GM18517 (cell line): ENCODE measurements at regions not wholly inside any gene's neighbourhood (a gene's known extent, or its start where the extent isn't known, plus 50 kb on each side); places are given as distances from the start of the nearest gene placed in this dataset.

Source experiments
- ATAC-seq: cut with Tn5 transposase; IDR thresholded peaks from one replicate; pipeline ENCODE4 v1.9.1; 2021; ENCODE audit warnings: mild to moderate bottlenecking, moderate library complexity; ENCODE audit not compliant: unreplicated experiment

DNA sequence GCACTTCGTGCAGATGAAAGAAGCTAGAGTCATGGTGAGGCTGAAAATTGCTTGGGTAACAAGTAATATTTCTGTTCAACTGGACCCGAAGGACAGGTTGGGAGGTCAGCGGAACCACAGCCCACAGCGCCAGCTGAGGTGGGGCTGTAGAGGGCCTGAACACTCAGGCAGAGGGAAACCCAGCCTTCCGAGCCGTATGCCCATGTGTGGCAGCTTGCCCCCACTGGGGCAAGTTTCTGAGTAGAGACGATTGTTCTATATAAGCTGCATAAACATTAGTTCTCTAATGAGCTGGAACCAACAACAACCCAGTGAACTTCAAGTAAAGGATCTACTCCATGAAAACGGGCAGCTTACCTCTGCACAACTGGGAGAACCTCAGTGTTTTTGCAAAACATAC lies 58.4 kb upstream of the TNS3 start:
- ATAC-seq, result no peak

DNA sequence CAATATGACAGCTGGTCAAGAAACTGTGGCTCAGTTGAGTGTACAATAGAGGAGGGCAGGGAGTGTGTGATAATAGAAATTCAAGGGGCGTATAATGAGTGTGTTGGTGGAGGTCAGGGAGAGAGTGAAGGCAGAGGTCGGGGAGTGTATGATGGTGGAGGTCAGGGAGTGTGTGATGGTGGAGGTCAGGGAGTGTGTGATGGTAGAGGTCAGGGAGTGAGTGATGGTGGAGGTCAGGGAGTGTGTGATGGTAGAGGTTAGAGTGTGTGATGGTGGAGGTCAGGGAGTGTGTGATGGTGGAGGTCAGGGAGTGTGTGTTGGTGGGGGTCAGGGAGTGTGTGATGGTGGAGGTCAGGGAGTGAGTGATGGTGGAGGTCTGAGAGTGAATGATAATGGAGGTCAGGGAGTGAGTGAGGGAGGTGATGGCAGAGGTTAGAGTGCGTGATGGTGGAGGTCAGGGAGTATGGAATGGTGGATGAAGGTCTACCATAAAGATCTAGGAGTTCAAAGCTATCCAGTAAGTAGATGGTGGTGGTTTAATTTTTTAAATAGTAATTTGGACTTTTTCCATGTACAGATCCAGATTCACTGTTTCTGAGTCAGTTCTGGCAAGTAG lies 57.7 kb upstream of the TNS3 start:
- no peak for ATAC-seq

DNA sequence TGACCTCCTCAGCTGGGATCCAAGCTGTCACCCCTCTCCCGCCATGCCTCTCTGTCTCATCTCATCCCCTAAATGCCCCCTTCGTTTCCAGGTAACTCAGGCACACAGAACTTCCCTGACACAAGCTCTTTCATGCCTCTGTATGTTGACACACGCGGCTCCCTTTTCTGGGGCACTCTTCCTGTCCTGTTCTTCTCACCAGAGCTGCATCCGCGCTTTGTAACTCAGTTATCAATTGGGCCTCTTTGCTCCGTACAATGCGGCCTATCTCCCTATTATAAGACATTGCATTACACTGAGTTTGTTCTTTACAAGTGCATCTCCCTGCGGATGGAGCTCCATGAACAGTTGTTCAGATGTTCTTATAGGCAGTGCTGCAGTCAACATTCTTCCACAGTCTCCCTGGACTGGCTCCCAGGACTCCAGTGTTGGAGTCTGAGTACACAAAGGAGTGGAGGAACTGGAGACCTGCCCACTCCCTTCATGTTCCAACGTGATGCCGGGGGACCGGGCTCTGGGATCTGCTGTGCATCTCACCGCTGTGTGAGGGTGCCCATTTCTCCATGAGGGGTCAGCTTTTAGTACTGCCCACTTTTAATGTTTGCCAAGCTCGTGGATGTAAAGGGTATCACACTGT lies 56.9 kb upstream of the TNS3 start:
- ATAC-seq, result no peak

DNA sequence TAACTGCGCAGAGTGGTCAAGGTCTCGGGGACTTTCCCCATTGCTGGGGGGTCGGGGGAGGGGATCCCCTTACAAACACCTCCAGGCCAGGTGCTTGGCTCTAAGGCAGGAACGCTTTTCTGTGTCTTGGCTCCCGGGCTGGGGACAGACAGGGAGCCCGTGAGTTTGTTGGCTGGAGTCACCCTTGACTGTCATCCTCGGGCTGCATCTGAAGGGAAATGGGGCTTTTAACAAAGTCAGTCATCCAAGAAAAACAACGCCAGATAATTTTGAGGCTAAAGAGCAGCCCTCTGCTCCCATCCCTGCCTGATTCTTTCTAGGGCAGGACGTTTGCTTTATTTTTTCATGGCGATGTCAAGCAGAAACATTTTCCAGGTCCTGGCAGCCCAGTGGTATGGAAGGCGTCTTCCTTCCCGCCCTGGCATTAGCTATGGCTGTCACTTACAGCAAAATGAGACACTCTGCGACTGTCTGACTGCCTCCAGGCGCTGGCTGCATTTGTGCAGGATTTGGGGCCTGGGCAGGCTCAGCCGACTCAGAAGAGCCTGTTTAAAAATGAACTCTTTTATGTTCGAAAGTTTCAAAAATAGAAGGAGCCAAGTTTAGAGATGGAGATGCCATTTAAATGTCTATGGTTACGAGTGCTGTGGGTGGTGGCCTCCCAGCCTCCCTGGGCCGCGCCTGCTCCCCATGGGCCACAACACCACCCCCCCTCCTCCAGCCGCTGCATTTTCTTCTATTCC lies 54.7 kb upstream of the TNS3 start:
- no peak for ATAC-seq

DNA sequence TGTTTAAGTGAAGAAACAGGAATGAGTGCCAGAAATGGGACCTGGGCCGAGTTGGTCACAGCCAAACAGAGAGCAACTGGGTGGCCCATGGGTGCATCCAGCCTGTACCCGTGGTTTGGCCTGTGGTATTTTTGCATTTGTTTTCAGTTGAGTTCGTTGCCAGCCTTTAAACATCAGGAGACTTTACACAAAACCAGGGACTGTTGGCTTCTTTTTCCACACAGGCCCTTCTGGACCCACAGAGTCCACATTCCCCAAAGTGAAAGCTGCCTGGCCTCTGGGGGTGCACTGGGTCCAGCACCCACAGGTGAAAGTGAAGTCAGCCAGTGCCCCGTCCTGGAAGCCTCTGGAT lies 54.1 kb upstream of the TNS3 start:
- ATAC-seq, result no peak

DNA sequence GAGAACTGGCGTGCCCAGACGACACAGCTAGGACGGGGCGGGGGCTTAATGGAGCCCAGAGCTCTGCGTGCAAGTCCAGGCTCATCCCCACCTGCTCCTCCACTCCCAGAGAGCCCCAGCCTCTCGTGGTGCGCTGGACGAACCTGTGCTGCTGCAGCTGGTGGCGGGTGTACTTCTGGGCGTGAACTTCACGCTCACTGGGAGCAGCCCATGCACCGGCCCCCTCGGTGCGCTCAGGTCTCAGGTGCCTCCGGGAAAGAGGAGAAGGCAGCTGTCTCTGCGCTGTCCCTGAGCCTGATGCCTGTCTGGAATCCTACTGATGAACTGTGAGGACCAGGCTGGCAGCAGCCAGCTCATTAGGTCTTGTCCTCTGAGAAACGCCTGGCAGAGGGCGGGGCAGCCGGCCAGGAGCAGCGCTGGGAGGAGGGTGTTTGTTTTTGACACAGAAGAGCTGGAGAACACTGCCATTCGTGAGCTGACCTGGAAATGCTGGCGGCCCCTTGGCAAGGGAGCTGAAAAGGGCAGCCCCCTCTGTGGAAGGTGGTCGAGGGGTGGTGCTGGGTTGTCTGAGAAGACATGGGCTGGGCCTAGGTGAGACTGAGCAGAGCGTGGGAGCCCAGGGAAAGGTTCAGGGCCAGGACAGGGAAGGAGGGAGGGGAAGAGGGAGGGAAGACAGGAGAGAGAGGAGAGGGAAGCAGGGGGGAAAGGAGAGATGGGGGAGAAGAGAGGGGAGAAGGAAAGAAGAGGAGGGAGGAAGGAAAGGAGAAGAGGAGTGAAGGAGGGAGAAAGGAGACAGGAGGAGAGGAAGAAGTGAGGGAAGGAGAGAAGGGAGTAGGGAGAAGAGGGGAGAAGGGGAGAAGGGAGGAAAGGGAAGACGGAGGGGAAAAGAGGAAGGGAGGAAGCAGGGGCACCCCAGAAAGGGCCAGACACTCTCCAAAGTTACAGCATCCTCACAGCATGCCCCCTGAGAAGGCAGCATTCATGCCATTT lies 53.5 kb upstream of the TNS3 start:
- ATAC-seq, result no peak

DNA sequence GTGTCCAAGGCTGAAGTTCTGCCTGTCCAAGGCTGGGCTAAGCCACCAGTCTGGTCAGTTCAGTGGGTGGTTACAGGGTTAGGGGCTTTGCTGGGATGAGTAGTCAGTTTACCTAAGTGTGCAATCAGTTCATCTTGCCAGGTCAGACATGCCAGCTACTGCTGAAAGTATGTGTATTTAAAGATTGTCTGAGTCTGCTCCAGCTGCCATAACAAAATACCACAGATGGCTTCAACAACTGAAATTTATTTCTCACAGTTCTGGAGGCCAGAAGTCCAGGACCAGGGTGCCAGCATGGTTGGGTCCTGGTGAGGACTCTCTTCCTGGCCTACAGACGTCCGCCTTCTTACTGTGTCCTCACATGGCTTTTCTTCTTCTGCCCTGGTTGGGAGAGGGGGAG lies 52.4 kb upstream of the TNS3 start:
- no peak for ATAC-seq

DNA sequence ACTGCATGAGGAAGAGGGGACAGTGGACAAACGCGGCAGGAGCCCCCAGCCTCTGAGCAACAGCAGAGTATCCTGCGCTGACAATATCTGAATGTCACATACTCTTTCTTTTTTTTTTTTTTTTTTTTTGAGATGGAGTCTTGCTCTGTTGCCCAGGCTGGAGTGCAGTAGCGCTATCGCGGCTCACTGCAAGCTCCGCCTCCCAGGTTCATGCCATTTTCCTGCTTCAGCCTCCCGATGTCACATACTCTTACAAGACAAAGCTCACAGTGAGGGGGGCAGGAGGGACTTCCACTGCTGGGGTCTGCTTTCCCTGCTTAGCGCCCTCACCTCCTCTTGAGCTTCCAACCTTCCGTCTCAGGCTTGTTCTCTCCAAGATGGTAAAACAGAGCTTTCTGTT lies 51.2 kb upstream of the TNS3 start:
- ATAC-seq, result no peak
